HT-29 (cell line): ENCODE measurements at regions not wholly inside any gene's neighbourhood (a gene's known extent, or its start where the extent isn't known, plus 50 kb on each side); places are given as distances from the start of the nearest gene placed in this dataset.

Source experiments
- DNase-seq: peaks from one replicate; pipeline ENCODE4 v3.0.0-alpha.2; 2015; ENCODE audit warnings: low spot score

- no peak for DNase-seq
Measured at GRCh38 chr6:22399693-22400092, 102.9 kb upstream of the PRL start.

GRCh38 chr6:22401206-22401605 lies 104.4 kb upstream of the PRL start:
- no peak for DNase-seq

- DNase-seq, result no peak
Measured at GRCh38 chr6:22401932-22402331, 105.1 kb upstream of the PRL start.

- no peak for DNase-seq
Measured at GRCh38 chr6:22409486-22409885, 112.7 kb upstream of the PRL start.

GRCh38 chr6:22411376-22412105 lies 114.7 kb upstream of the PRL start:
- DNase-seq, result no peak

GRCh38 chr6:22412994-22413393 lies 116.2 kb upstream of the PRL start:
- DNase-seq, result no peak

GRCh38 chr6:22413681-22414311 lies 117.0 kb upstream of the PRL start:
- DNase-seq, result no peak

GRCh38 chr6:22418714-22419113 lies 121.9 kb upstream of the PRL start:
- no peak for DNase-seq

- no peak for DNase-seq
Measured at GRCh38 chr6:22421198-22421597, 124.4 kb upstream of the PRL start.

- DNase-seq, result no peak
Measured at GRCh38 chr6:22424196-22424595, 127.4 kb upstream of the PRL start.

- DNase-seq, result no peak
Measured at GRCh38 chr6:22432060-22432459, 135.2 kb upstream of the PRL start.

- DNase-seq, result no peak
Measured at GRCh38 chr6:22433745-22434144, 135.6 kb upstream of the HDGFL1 start.

- DNase-seq, result no peak
Measured at GRCh38 chr6:22435151-22435550, 134.2 kb upstream of the HDGFL1 start.

- DNase-seq, result no peak
Measured at GRCh38 chr6:22436134-22436533, 133.2 kb upstream of the HDGFL1 start.

- no peak for DNase-seq
Measured at GRCh38 chr6:22437665-22438064, 131.7 kb upstream of the HDGFL1 start.

- DNase-seq, result no peak
Measured at GRCh38 chr6:22442826-22443225, 126.5 kb upstream of the HDGFL1 start.

- DNase-seq, result no peak
Measured at GRCh38 chr6:22444330-22444729, 125.0 kb upstream of the HDGFL1 start.

GRCh38 chr6:22445946-22446345 lies 123.4 kb upstream of the HDGFL1 start:
- no peak for DNase-seq

GRCh38 chr6:22447249-22448196 lies 121.8 kb upstream of the HDGFL1 start:
- no peak for DNase-seq

- DNase-seq, result no peak
Measured at GRCh38 chr6:22448291-22448711, 121.1 kb upstream of the HDGFL1 start.

GRCh38 chr6:22451962-22452361 lies 117.4 kb upstream of the HDGFL1 start:
- no peak for DNase-seq

- DNase-seq, result no peak
Measured at GRCh38 chr6:22455378-22455777, 114.0 kb upstream of the HDGFL1 start.
